Parathyroid adenoma (tissue), 2 donors: ENCODE measurements at regions not wholly inside any gene's neighbourhood (a gene's known extent, or its start where the extent isn't known, plus 50 kb on each side); places are given as distances from the start of the nearest gene placed in this dataset.

Source experiments
- H2AFZ ChIP-seq: fragments of 300-600 bp; sonication (generic); one replicate; pipeline ENCODE4 v1.7.0; 2017; ENCODE audit warnings: antibody characterized with exemption, mild to moderate bottlenecking
- H3K27ac ChIP-seq: fragments of 300-600 bp; sonication (generic); one replicate; pipeline ENCODE4 v1.7.0; 2017
- H3K27me3 ChIP-seq: fragments of 300-600 bp; sonication (generic); one replicate; pipeline ENCODE4 v1.7.0; 2017; ENCODE audit warnings: low read length; ENCODE audit not compliant: control insufficient read depth, insufficient read depth
- H3K36me3 ChIP-seq: fragments of 300-600 bp; sonication (generic); one replicate; pipeline ENCODE4 v1.7.0; 2017; ENCODE audit warnings: low read length; ENCODE audit not compliant: control insufficient read depth, insufficient read depth
- H3K4me1 ChIP-seq: fragments of 300-600 bp; sonication (generic); one replicate; pipeline ENCODE4 v1.7.0; 2017; ENCODE audit warnings: control low read depth
- H3K4me2 ChIP-seq: fragments of 300-600 bp; sonication (generic); one replicate; pipeline ENCODE4 v1.7.0; 2017; ENCODE audit warnings: low read length
- H3K4me3 ChIP-seq: fragments of 300-600 bp; sonication (generic); one replicate; pipeline ENCODE4 v1.7.0; 2017; ENCODE audit warnings: low read depth, low read length
- H3K79me2 ChIP-seq: fragments of 300-600 bp; sonication (generic); one replicate; pipeline ENCODE4 v1.7.0; 2017; ENCODE audit warnings: control low read depth
- H3K9ac ChIP-seq: fragments of 300-600 bp; sonication (generic); one replicate; pipeline ENCODE4 v1.7.0; 2017; ENCODE audit warnings: mild to moderate bottlenecking
- H3K9me3 ChIP-seq: fragments of 300-600 bp; sonication (generic); one replicate; pipeline ENCODE4 v1.7.0; 2017; ENCODE audit warnings: low read length; ENCODE audit not compliant: control insufficient read depth
- TF ChIP-seq, protein P1 (sequence below): fragments of 300-600 bp; sonication (generic); IDR thresholded peaks from one replicate; pipeline ENCODE4 v1.7.0; 2017; ENCODE audit warnings: antibody characterized with exemption, mild to moderate bottlenecking
- donor health status: primary hyperparathyroidism.

DNA sequence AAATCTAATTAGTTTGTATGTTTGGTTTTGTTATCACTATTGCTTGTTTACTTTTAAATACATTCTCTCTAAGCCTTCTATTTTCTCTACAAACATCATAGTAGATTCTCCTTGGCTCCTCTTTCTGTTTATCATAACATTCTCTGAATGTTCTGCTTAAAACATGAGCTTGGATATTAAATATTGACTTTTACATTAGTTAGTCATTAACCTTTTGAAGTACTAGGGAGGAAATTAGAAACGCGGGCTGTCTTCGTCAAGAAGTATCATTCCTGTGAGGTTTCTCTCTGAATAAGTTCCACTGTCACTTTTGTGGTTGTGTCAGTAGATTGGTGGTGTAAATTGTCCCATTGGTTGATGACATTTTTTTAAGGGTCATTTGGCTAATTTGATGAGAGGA, 821.5 kb downstream of the EFNA5 start:
- no peak overlapping the region for H2AFZ ChIP-seq
- TF ChIP-seq, protein P1, sequence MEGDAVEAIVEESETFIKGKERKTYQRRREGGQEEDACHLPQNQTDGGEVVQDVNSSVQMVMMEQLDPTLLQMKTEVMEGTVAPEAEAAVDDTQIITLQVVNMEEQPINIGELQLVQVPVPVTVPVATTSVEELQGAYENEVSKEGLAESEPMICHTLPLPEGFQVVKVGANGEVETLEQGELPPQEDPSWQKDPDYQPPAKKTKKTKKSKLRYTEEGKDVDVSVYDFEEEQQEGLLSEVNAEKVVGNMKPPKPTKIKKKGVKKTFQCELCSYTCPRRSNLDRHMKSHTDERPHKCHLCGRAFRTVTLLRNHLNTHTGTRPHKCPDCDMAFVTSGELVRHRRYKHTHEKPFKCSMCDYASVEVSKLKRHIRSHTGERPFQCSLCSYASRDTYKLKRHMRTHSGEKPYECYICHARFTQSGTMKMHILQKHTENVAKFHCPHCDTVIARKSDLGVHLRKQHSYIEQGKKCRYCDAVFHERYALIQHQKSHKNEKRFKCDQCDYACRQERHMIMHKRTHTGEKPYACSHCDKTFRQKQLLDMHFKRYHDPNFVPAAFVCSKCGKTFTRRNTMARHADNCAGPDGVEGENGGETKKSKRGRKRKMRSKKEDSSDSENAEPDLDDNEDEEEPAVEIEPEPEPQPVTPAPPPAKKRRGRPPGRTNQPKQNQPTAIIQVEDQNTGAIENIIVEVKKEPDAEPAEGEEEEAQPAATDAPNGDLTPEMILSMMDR, result no peak
- no peaks in the 10 kb centered on the region for H3K4me1 ChIP-seq
- no peaks in the 10 kb centered on the region for H3K36me3 ChIP-seq
- no peaks in the 10 kb centered on the region for H3K79me2 ChIP-seq
- no peak overlapping the region for H3K27ac ChIP-seq
- no peaks in the 10 kb centered on the region for H3K9me3 ChIP-seq
- H3K27me3 ChIP-seq, result no peaks in the 10 kb centered on the region
- H3K9ac ChIP-seq, result no peak overlapping the region
- no peak overlapping the region for H3K4me2 ChIP-seq
- H3K4me3 ChIP-seq, result no peak overlapping the region

DNA sequence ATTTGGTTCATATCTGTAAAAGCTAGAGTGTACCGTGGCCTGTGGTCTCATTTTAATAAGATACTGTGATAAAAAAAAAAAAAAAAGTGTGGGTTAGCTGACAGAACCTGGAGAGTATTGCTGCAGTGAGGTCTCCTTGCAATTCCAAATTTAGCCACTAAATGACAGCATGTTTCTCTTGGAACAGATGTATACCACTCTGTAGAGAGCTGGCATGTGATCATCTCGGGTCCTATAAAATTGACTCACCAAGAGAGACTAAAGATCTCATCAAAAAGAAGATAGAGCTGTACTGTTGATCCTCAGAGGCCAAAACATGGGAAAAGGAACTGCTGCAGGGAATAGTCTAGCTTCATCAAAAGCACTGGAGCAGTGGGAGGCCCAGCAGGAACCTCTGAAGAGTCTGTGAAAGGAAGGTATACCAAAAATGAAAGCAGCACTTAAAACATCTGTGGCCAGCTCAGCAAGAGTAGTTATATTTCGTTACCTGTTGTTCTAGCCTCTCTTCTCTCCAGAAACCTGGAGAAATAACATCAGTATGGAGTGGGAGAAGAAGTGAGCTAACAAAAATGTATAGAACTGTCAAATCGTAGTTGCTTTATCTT, 826.8 kb downstream of the EFNA5 start:
- Histone ChIP-seq H3K36me3 (no peaks in the 10 kb centered on the region), H3K4me2 (no peak overlapping the region), H3K9me3 (no peaks in the 10 kb centered on the region), H2AFZ (no peak overlapping the region), H3K79me2 (no peaks in the 10 kb centered on the region), H3K27me3 (no peaks in the 10 kb centered on the region), H3K4me1 (no peaks in the 10 kb centered on the region), H3K4me3 (no peak overlapping the region), H3K9ac (no peak overlapping the region), H3K27ac (no peak overlapping the region)
- TF ChIP-seq, protein P1, result no peak

GRCh38 chr5:106833517-106833916, 837.2 kb downstream of the EFNA5 start:
- no peak overlapping the region for H2AFZ ChIP-seq
- TF ChIP-seq, protein P1, result no peak

DNA sequence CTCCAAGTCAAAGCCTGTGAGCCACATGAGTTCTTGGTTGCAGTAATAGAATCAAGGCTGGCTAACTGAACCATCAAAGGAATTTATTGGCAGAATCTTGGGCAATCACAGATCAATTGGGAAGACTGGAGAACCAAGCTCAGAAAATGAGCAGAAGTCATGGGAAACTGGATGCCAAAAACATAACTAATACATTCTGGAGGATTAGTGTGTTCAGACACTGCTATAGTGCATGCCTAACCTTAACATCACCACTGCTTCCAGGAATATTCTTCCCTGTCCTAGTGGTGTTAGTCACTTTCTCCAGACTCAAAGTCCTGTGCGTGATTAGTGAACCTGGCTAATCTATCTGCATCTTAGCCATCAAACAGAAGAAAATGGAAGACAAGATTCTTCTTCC, 843.7 kb downstream of the EFNA5 start:
- H3K4me2 ChIP-seq, result no peak overlapping the region
- no peak overlapping the region for H3K9ac ChIP-seq
- H3K79me2 ChIP-seq, result no peaks in the 10 kb centered on the region
- H3K4me3 ChIP-seq, result no peak overlapping the region
- no peaks in the 10 kb centered on the region for H3K9me3 ChIP-seq
- no peaks in the 10 kb centered on the region for H3K4me1 ChIP-seq
- H3K36me3 ChIP-seq, result no peaks in the 10 kb centered on the region
- H3K27me3 ChIP-seq, result no peaks in the 10 kb centered on the region
- no peak overlapping the region for H2AFZ ChIP-seq
- TF ChIP-seq, protein P1, result no peak
- no peak overlapping the region for H3K27ac ChIP-seq

More at GRCh38 chr5:106833517-106833916, 837.2 kb downstream of the EFNA5 start:
- H3K4me1 ChIP-seq, result no peaks in the 10 kb centered on the region
- no peak overlapping the region for H3K4me3 ChIP-seq
- H3K27ac ChIP-seq, result no peak overlapping the region
- no peaks in the 10 kb centered on the region for H3K27me3 ChIP-seq
- H3K9me3 ChIP-seq, result no peaks in the 10 kb centered on the region
- H3K4me2 ChIP-seq, result no peak overlapping the region
- no peaks in the 10 kb centered on the region for H3K36me3 ChIP-seq
- no peak overlapping the region for H3K9ac ChIP-seq
- no peaks in the 10 kb centered on the region for H3K79me2 ChIP-seq

- TF ChIP-seq, protein P1, result no peak
- Histone ChIP-seq H3K4me3 (no peak overlapping the region), H3K4me2 (no peak overlapping the region), H3K9ac (no peak overlapping the region), H3K27ac (no peak overlapping the region), H3K79me2 (no peaks in the 10 kb centered on the region), H3K4me1 (no peaks in the 10 kb centered on the region), H3K27me3 (no peaks in the 10 kb centered on the region), H2AFZ (no peak overlapping the region), H3K36me3 (no peaks in the 10 kb centered on the region), H3K9me3 (no peaks in the 10 kb centered on the region)
These were observed 845.4 kb downstream of the EFNA5 start for GRCh38 chr5:106825374-106825773.
